GM18507 (cell line): ENCODE measurements at regions not wholly inside any gene's neighbourhood (a gene's known extent, or its start where the extent isn't known, plus 50 kb on each side); places are given as distances from the start of the nearest gene placed in this dataset.
"Not testable (repeated sequence)": the region's sequence is repeated elsewhere in the genome, so short reads cannot be mapped to it uniquely, and the experiment has no call there.

ENCODE experiments used
- DNase-seq: peaks from one replicate; pipeline ENCODE4 v3.0.0; 2011; ENCODE audit warnings: low read depth; ENCODE audit not compliant: insufficient read length; ENCODE audit errors: extremely low spot score
- FAIRE-seq: peaks from 2 replicates; lab custom pipeline; 2011; peaks lifted over from hg19 to GRCh38; lab: Jason Lieb, UNC

- FAIRE-seq (no peak), DNase-seq (no peak)
Observed at GRCh38 chr3:109774108-109774507, 436.8 kb upstream of the DPPA4 start.

DNA sequence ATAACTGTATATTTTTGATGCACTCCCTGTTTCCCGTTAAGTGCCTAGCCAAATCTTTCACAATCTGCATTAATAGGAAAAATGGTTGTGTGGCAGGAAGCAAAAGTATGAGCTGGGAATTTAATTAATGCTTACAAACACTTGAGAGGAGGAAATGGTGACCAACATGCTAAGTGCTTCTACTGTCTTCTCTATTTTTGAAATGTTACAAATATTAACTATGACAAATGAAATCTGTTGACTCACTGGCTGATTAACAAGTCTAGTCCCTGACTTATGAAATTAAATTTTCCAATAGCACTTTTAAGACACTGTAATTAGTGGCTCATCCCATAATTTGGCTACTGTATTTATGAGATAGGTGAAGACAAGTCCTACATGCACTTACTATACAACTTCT is 446.9 kb upstream of the DPPA4 start:
- DNase-seq (no peak), FAIRE-seq (no peak)

DNA sequence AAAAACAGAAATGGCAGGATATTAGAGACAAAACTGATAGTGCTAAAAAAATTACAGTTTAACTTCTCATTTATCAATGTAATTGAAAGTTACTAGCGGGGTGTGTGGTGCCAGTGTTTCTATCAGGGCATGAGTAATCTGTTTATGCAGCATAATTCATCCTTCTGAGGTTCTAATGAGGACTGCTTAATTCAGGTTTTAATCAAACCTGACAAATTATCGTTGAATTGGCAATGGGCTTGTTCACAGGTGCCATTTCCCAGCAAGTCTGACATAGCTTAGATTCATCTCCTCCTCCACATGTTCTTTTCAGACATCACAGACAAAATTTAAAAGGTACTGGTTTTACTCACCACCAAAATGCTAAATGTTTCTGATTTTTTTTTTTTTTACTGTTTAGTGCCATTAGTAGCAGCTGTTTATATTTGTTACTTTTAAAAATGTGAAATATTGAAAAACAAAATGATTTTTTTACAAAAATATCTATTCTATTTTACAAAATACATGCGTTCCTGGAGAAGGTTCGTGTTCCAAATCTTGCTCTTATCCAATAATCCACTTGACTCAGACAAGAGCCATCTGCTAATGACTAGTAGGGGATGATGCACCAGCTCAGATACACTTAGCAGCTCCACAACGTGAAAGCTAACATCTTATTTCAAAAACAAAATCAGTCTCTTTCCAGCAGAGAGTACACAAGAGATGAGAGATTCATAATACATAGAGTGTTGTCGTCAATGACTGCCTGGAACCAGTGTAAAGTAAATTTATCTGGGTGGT is 447.7 kb upstream of the DPPA4 start:
- FAIRE-seq (no peak), DNase-seq (no peak)

DNA sequence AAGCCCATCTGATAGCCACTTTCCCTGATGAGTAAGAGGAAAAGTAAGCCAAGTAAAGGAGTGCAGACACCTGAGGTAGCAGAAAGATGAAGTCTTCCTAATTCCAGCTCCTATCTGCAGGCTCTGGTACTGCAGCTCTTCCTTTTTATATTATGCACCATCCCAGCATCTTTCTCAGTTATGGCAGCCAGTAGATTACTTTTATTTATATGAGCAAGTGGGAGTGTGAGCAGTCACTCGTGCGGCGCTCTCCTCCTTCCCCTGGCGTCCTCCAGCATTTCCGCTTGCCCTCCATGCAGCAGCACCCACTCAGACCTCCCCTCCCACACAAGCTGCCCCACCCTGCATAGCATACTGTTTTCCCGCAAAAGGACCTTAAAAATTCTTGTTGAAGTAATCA is 465.9 kb upstream of the DPPA4 start:
- DNase-seq (no peak), FAIRE-seq (no peak)

GRCh38 chr3:109804697-109805096 is 467.4 kb upstream of the DPPA4 start:
- FAIRE-seq (no peak), DNase-seq (no peak)

- FAIRE-seq: no peak
- peak; percentile 1 for DNase-seq
Observed at GRCh38 chr3:109806929-109807328, 469.6 kb upstream of the DPPA4 start.

DNA sequence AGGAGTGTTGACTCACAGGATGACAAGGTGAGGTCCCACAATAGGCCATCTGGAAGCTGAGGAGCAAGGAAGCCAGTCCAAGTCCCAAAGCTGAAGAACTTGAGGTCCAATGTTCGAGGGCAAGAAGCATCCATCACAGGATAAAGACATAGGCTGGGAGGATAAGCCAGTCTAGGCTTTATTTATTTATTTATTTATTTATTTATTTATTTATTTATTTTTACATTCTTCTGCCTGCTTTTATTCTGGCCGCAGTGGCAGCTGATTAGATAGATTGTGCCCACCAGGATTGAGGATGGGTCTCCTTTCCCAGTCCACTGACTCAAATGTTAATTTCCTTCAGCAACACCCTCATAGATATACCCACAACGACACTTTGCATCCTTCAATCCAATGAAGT is 472.2 kb upstream of the DPPA4 start:
- FAIRE-seq: no peak
- no peak for DNase-seq

- DNase-seq: no peak
- no peak for FAIRE-seq
Observed at GRCh38 chr3:109818081-109818480, 480.7 kb upstream of the DPPA4 start.

DNA sequence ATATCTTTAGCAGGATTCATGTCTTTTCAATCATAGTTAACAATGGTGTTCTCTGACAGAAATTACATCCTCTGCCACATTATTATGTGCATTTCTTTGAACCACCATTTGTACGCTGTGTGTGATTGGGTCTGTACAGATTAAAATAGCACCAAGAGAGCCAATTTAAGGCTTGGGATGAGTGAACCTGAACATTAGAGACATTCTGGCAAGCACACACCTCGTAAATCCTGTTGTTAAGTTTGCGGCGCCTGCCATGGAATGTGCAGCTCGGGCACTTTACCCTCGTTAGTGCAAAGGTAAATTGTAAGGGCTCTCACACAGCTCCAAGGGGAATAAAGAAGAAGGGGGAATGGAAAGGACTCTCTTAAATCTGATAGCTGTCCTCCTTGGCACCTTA is 482.4 kb upstream of the DPPA4 start:
- DNase-seq (no peak), FAIRE-seq (no peak)

DNA sequence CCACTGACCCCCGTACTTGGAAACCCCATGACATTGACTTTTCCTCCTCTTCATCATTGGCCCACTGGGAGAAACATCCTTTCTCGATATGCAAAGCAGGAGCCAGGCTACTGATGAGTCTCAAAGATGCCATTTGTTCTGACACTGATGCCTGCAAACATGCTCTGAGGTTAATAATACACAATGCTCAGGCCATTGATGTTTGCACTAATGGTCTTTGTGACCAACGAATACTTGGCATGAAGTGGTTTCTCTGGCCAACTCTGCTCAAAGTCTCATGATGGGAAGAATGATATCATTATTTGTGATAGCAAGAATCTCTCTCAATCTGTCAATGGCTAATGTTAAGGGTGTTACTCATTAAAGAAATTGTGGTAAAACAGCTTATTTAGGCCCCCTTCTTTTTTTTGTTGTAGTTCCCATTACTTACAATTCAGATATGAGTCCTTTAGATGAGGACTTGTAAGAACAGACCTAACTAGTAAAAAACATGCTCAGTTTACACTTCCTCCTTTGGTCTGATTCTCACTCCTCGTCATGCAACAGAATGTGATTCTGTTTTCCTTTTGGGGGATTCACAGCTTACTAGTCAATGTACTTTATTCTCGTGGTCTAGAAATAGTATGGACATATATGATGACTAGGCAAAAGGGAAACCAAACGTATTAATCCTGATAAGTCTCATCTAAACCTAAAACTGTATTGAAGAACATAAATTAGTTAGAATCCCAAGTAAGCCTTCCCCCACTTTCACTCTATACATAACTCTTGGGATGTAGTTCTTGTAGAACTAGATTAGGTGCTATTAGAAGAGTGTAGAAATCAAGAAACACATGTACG is 488.8 kb upstream of the DPPA4 start:
- DNase-seq: no peak
- FAIRE-seq: no peak

- FAIRE-seq: no peak
- no peak for DNase-seq
Observed at GRCh38 chr3:109831403-109831802, 494.1 kb upstream of the DPPA4 start.

DNA sequence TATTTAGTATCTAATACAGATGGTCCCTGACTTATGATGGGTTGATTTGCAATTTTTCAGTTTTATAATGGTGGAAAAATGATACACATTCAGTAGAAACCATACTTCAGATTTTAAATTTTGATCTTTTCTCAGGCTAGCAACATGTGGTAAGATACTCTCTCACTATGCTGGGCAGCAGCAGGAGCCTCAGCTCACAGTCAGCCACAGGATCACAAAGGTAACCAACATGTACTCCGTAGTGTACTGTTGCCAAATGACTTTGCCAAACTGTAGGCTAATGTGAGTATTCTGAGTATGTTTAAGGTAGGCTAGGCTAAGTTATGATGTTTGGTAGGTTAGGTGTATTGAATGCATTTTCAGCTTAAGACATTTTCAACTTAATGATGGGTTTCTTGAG is 498.6 kb upstream of the DPPA4 start:
- FAIRE-seq: no peak

GRCh38 chr3:109851854-109852253 is 514.5 kb upstream of the DPPA4 start:
- no peak for DNase-seq

More for the DNA sequence above, 498.6 kb upstream of the DPPA4 start:
- DNase-seq: no peak

GRCh38 chr3:109852283-109852682 is 514.9 kb upstream of the DPPA4 start:
- DNase-seq: no peak
- no peak for FAIRE-seq

More at GRCh38 chr3:109851854-109852253, 514.5 kb upstream of the DPPA4 start:
- no peak for FAIRE-seq

- no peak for FAIRE-seq
- DNase-seq: no peak
Observed at GRCh38 chr3:109853077-109853731, 515.9 kb upstream of the DPPA4 start.

DNA sequence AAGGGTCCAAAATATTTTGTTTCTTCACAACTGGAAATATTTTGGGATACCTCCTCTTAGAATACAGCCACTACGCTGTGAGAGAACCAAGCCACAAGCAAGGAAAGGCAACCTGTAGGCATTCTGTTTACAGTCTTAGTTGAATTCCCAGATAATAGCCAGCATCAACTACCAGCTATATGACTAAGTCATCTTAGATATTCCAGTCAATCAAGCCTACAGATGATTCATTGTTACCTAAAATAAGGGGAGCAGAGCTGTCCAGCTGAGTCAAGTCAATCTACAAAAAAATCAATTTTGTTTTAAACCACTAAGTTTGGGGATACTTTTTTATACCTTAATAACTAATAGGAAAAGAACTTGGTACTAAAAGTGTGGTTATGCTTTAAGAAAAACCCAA is 526.4 kb upstream of the DPPA4 start:
- FAIRE-seq (no peak), DNase-seq (no peak)

DNA sequence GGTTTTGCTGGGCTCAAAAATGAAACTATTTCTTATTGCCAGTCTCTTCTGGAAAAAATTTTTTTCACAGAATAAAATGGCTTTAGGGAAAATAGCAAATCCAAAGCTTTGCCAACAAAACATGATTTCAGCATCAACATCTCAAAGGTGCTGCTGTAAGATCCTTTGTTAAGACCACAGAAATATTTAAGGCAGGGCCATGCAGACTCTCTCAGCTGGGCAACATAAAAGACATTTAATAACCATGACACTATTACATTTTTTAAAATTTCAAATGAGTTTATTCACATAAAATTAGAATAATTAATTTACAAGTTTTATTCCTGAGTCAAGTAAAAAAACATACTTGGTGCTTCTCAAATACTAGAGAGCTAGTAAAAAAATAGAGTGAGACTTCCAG is 527.1 kb upstream of the DPPA4 start:
- no peak for FAIRE-seq

DNA sequence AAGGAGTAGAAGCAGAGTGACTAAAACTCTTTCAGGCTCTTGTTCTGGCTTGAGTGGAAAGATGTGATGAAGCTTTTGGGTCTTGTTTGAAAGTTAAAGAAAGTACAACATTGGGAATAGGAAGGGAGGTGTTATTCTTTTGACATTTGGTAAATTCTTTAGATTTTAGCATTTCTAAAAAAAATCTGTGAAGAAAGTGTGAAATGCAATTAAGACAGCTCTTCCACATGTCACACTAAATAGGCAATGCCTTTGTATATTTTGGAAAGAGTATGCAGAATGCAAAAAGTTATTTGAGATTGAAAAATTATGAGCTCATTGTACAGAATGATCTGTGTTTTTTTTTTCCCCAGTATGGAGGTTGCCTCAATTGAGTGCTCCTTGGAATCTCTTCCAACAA is 532.2 kb upstream of the DPPA4 start:
- no peak for FAIRE-seq
- DNase-seq: no peak

More for the DNA sequence above, 527.1 kb upstream of the DPPA4 start:
- DNase-seq: no peak

DNA sequence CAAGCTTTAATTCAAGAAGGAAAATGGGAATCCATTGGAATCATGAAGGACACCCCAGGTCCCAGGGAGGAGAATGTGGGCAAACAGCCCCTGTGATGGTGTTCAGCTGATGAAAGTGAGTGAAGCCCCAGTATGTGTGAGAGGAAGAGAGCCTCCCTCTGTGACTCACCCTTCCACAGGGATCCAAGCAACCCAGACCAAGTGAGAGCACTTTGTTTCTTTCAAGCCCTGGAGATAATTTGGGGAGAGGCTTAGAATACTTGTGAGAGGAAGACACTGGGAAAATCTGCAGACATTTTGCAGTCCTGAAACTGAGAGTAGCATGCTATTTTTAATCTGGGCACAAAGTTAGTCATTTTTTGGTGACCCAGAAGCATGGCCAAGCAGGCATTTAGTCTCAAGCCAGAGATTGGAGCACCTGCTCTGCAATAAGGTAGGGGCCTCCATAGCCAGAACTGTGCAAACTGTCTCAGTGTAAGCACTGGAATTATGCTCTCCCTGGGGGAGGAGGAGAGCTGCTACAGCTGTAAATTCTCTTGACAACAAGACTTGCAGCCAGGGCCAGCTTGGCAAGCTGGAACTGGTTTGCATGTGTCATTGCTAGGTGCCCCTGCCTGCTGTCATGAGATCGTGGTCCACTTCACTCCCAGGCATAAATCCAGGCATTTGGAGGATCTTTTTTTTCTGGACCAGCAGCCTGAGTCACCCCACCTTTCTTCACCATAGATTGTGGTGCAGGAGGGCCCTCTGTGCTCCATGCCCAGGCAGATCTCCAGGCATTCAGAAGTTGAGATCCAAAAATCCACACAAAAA is 537.8 kb upstream of the DPPA4 start:
- DNase-seq (no peak), FAIRE-seq (no peak)

DNA sequence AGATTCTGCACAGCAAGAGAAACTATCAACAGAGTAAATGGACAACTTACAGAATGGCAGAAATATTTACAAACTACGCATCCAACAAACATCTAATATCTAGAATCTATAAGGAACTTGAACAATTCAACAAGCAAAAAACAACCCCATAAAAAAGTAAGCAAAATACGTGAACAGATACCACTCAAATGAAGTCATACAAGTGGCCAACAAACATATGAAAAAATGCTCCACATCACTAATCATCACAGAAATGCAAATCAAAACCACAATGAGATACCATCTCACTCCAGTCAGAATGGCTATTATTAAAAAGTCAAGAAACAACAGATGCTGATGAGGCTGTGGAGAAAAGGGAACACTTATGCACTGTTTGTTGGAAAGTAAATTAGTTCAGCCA is 540.3 kb upstream of the DPPA4 start:
- not testable (repeated sequence) for DNase-seq, FAIRE-seq
